Fibroblast of skin of left quadriceps (primary cell): ENCODE measurements at regions not wholly inside any gene's neighbourhood (a gene's known extent, or its start where the extent isn't known, plus 50 kb on each side); places are given as distances from the start of the nearest gene placed in this dataset.
A peak's percentile ranks its signal among the peaks of the same experiment; 100 is the strongest.

Source experiments
- DNase-seq, 2 experiments: peaks; one replicate each; pipeline ENCODE4 v3.0.0-alpha.2; 2013; ENCODE audit warnings: low read depth in 2 of 2

GRCh38 chr16:65681406-65681805 lies 559.5 kb upstream of the CDH11 start:
- no peak for DNase-seq

- no peak for DNase-seq
Measured at GRCh38 chr16:65679785-65680184, 557.9 kb upstream of the CDH11 start.

GRCh38 chr16:65675161-65675560 lies 553.3 kb upstream of the CDH11 start:
- DNase-seq = no peak

- peak in 1 of 2 experiments; percentile 42 for DNase-seq
Measured at GRCh38 chr16:65672960-65673359, 551.1 kb upstream of the CDH11 start.

- DNase-seq = no peak
Measured at GRCh38 chr16:65671071-65671470, 549.2 kb upstream of the CDH11 start.

GRCh38 chr16:65668064-65668595 lies 546.3 kb upstream of the CDH11 start:
- DNase-seq = no peak

GRCh38 chr16:65667011-65667578 lies 545.2 kb upstream of the CDH11 start:
- DNase-seq = no peak

- no peak for DNase-seq
Measured at GRCh38 chr16:65666132-65666941, 544.5 kb upstream of the CDH11 start.

- DNase-seq = no peak
Measured at GRCh38 chr16:65665586-65665985, 543.7 kb upstream of the CDH11 start.

- DNase-seq = no peak
Measured at GRCh38 chr16:65663774-65664173, 541.9 kb upstream of the CDH11 start.

- no peak for DNase-seq
Measured at GRCh38 chr16:65662256-65662655, 540.4 kb upstream of the CDH11 start.

GRCh38 chr16:65661558-65661957 lies 539.7 kb upstream of the CDH11 start:
- no peak for DNase-seq

- DNase-seq = no peak
Measured at GRCh38 chr16:65660390-65660789, 538.5 kb upstream of the CDH11 start.

GRCh38 chr16:65659758-65660157 lies 537.9 kb upstream of the CDH11 start:
- DNase-seq = no peak

- peak; percentile 57 to 69 for DNase-seq
Measured at GRCh38 chr16:65658787-65659220, 536.9 kb upstream of the CDH11 start.

GRCh38 chr16:65658349-65658748 lies 536.5 kb upstream of the CDH11 start:
- DNase-seq = peak; percentile 74 to 78

- DNase-seq = no peak
Measured at GRCh38 chr16:65657556-65657955, 535.7 kb upstream of the CDH11 start.

GRCh38 chr16:65657071-65657494 lies 535.2 kb upstream of the CDH11 start:
- no peak for DNase-seq

- DNase-seq = no peak
Measured at GRCh38 chr16:65655802-65656201, 533.9 kb upstream of the CDH11 start.

- no peak for DNase-seq
Measured at GRCh38 chr16:65648101-65648500, 526.2 kb upstream of the CDH11 start.

- no peak for DNase-seq
Measured at GRCh38 chr16:65644821-65645220, 523.0 kb upstream of the CDH11 start.

- no peak for DNase-seq
Measured at GRCh38 chr16:65641762-65642289, 520.0 kb upstream of the CDH11 start.
